ENCODE measurements at regions not wholly inside any gene's neighbourhood (a gene's known extent, or its start where the extent isn't known, plus 50 kb on each side); places are given as distances from the start of the nearest gene placed in this dataset.

DNA sequence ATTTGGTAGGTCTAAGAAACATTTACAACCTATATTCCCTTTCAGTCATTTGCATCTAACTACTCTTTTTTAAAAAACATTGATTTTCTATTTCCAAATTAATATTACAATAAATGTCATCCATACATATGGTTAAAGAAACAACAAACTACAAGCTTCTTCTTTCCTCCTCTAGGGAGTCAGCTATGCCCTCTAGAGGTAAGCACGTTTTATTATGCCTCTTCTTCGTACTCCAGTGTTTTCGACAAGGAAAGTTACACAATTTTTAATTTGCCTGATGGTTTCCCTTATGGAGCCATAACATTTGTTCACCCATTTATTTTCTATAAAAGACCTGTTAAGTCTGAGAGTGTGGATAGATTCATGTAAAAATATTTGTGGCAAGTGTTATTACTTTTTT lies 183.4 kb upstream of the CDH7 start:
- peak; percentile 70 for TF ChIP-seq CTCF (IDR thresholded peaks at IDR 0.05; ENCODE audit: poor library complexity)
- TF ChIP-seq EZH2 (IDR thresholded peaks at IDR 0.05; ENCODE audit: borderline replicate concordance), result no peak

Data from hepatocyte (in vitro differentiated cells).